HG03039 (cell line): ENCODE measurements at regions not wholly inside any gene's neighbourhood (a gene's known extent, or its start where the extent isn't known, plus 50 kb on each side); places are given as distances from the start of the nearest gene placed in this dataset.
"Not testable (repeated sequence)": the region's sequence is repeated elsewhere in the genome, so short reads cannot be mapped to it uniquely, and the experiment has no call there.

Source experiments
- ATAC-seq: cut with Tn5 transposase; IDR thresholded peaks from one replicate; pipeline ENCODE4 v1.9.1; 2021; ENCODE audit warnings: mild to moderate bottlenecking, moderate library complexity; ENCODE audit not compliant: unreplicated experiment

GRCh38 chr1:181192316-181192715 lies 103.8 kb downstream of the IER5 start:
- no peak for ATAC-seq

- no peak for ATAC-seq
Measured at GRCh38 chr1:181202986-181203555, 114.6 kb downstream of the IER5 start.

- no peak for ATAC-seq
Measured at GRCh38 chr1:181204530-181204929, 116.0 kb downstream of the IER5 start.

- ATAC-seq, result no peak
Measured at GRCh38 chr1:181205901-181206300, 117.4 kb downstream of the IER5 start.

GRCh38 chr1:181206513-181206912 lies 118.0 kb downstream of the IER5 start:
- ATAC-seq, result no peak

GRCh38 chr1:181206979-181207790 lies 118.7 kb downstream of the IER5 start:
- no peak for ATAC-seq

GRCh38 chr1:181208083-181208482 lies 119.6 kb downstream of the IER5 start:
- ATAC-seq, result no peak

- ATAC-seq, result no peak
Measured at GRCh38 chr1:181208967-181209366, 120.5 kb downstream of the IER5 start.

GRCh38 chr1:181213056-181213455 lies 124.6 kb downstream of the IER5 start:
- no peak for ATAC-seq

- ATAC-seq, result no peak
Measured at GRCh38 chr1:181216591-181216994, 128.1 kb downstream of the IER5 start.

GRCh38 chr1:181219938-181220337 lies 131.4 kb downstream of the IER5 start:
- ATAC-seq, result no peak

GRCh38 chr1:181221078-181221477 lies 132.6 kb downstream of the IER5 start:
- ATAC-seq, result no peak

- no peak for ATAC-seq
Measured at GRCh38 chr1:181222972-181223505, 134.5 kb downstream of the IER5 start.

GRCh38 chr1:181226728-181227127 lies 138.2 kb downstream of the IER5 start:
- ATAC-seq, result not testable (repeated sequence)

GRCh38 chr1:181239086-181239485 lies 150.6 kb downstream of the IER5 start:
- ATAC-seq, result no peak

GRCh38 chr1:181246320-181246719 lies 157.8 kb downstream of the IER5 start:
- ATAC-seq, result not testable (repeated sequence)

GRCh38 chr1:181248361-181248760 lies 159.9 kb downstream of the IER5 start:
- ATAC-seq, result not testable (repeated sequence)

GRCh38 chr1:181249186-181249585 lies 160.7 kb downstream of the IER5 start:
- no peak for ATAC-seq

GRCh38 chr1:181250038-181250437 lies 161.5 kb downstream of the IER5 start:
- ATAC-seq, result no peak

GRCh38 chr1:181251001-181251712 lies 162.7 kb downstream of the IER5 start:
- no peak for ATAC-seq

GRCh38 chr1:181251713-181252075 lies 163.2 kb downstream of the IER5 start:
- no peak for ATAC-seq

- ATAC-seq, result not testable (repeated sequence)
Measured at GRCh38 chr1:181253601-181254000, 165.1 kb downstream of the IER5 start.
